Ishikawa (cell line): ENCODE measurements at regions not wholly inside any gene's neighbourhood (a gene's known extent, or its start where the extent isn't known, plus 50 kb on each side); places are given as distances from the start of the nearest gene placed in this dataset.

Source experiments
- CEBPB ChIP-seq: IDR thresholded peaks from 2 replicates; pipeline ENCODE4 v1.6.1; 2012
- CREB1 ChIP-seq: IDR thresholded peaks from 2 replicates; pipeline ENCODE4 v1.6.1; 2012; ENCODE audit warnings: low read depth
- EP300 ChIP-seq: IDR thresholded peaks from 2 replicates; pipeline ENCODE4 v1.6.1; 2012; ENCODE audit warnings: borderline replicate concordance
- FOXM1 ChIP-seq: IDR thresholded peaks from 2 replicates; pipeline ENCODE4 v1.6.1; 2012; ENCODE audit warnings: low read depth, borderline replicate concordance
- NFIC ChIP-seq: IDR thresholded peaks from 2 replicates; pipeline ENCODE4 v1.6.1; 2012
- RAD21 ChIP-seq: IDR thresholded peaks from 2 replicates; pipeline ENCODE4 v1.6.1; 2012; ENCODE audit warnings: low read depth
- REST ChIP-seq: IDR thresholded peaks from 2 replicates; pipeline ENCODE4 v1.6.1; 2012; ENCODE audit warnings: low read depth, mild to moderate bottlenecking
- TAF1 ChIP-seq: IDR thresholded peaks from 2 replicates; pipeline ENCODE4 v1.6.1; 2012; ENCODE audit warnings: low read depth, mild to moderate bottlenecking
- TCF12 ChIP-seq: IDR thresholded peaks from 2 replicates; pipeline ENCODE4 v1.6.1; 2012; ENCODE audit warnings: low read depth
- TEAD4 ChIP-seq: IDR thresholded peaks from 2 replicates; pipeline ENCODE4 v1.6.1; 2012
- USF1 ChIP-seq: IDR thresholded peaks from 2 replicates; pipeline ENCODE4 v1.6.1; 2012

- TF ChIP-seq CEBPB (no peak), TCF12 (no peak), TAF1 (no peak), EP300 (no peak), RAD21 (no peak), FOXM1 (no peak), TEAD4 (no peak), CREB1 (no peak), NFIC (no peak), USF1 (no peak), REST (no peak)
These were observed 213.7 kb downstream of the TEX13C start for GRCh38 chrX:125533352-125533751.
